ENCODE measurements at regions not wholly inside any gene's neighbourhood (a gene's known extent, or its start where the extent isn't known, plus 50 kb on each side); places are given as distances from the start of the nearest gene placed in this dataset.

DNA sequence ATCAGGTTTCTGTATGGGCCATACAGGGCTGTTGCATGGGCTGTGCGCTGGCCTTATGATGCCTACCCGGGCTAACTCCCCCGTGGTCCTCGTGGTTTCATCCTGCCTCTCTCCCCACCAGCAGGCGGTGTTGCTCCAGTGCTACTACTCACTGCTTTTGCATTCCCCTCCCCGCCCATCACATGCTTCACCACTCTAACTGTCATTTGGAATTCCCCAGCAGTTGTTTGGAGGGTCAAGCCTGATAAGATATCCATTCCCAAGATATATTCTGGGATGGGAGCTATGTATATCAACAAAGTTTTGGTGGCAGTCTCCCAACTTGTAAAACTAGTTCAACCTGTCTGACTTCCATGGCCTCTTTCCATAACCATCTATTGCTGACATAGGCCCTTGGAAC lies 233.2 kb upstream of the SOX4 start:
- TF ChIP-seq POLR2A (IDR thresholded peaks at IDR 0.05) (no peak), POLR2AphosphoS5 (IDR thresholded peaks at IDR 0.05; ENCODE audit: insufficient read depth in 1 of 2, low read depth in 1 of 2) (no peak)
- TF ChIP-seq, protein P1, sequence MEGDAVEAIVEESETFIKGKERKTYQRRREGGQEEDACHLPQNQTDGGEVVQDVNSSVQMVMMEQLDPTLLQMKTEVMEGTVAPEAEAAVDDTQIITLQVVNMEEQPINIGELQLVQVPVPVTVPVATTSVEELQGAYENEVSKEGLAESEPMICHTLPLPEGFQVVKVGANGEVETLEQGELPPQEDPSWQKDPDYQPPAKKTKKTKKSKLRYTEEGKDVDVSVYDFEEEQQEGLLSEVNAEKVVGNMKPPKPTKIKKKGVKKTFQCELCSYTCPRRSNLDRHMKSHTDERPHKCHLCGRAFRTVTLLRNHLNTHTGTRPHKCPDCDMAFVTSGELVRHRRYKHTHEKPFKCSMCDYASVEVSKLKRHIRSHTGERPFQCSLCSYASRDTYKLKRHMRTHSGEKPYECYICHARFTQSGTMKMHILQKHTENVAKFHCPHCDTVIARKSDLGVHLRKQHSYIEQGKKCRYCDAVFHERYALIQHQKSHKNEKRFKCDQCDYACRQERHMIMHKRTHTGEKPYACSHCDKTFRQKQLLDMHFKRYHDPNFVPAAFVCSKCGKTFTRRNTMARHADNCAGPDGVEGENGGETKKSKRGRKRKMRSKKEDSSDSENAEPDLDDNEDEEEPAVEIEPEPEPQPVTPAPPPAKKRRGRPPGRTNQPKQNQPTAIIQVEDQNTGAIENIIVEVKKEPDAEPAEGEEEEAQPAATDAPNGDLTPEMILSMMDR (IDR thresholded peaks at IDR 0.05), result no peak
